Esophagus mucosa (tissue), 1 donor: ENCODE measurements at regions not wholly inside any gene's neighbourhood (a gene's known extent, or its start where the extent isn't known, plus 50 kb on each side); places are given as distances from the start of the nearest gene placed in this dataset.

Experiments
- ATAC-seq: fragments of 200-7000 bp; cut with Tn5 transposase; one replicate; pipeline ENCODE4 v1.9.1; 2020
- donor health status: DM: yes; HTN: yes; CAD: no.

- no peak for ATAC-seq
Observed at GRCh38 chr2:240299710-240300068, 135.8 kb upstream of the GPC1 start.

GRCh38 chr2:240300261-240300821 lies 135.1 kb upstream of the GPC1 start:
- no peak for ATAC-seq

- ATAC-seq: no peak
Observed at GRCh38 chr2:240300840-240301239, 134.6 kb upstream of the GPC1 start.

- ATAC-seq: no peak
Observed at GRCh38 chr2:240301256-240301795, 134.1 kb upstream of the GPC1 start.

- no peak for ATAC-seq
Observed at GRCh38 chr2:240302041-240302440, 133.4 kb upstream of the GPC1 start.

DNA sequence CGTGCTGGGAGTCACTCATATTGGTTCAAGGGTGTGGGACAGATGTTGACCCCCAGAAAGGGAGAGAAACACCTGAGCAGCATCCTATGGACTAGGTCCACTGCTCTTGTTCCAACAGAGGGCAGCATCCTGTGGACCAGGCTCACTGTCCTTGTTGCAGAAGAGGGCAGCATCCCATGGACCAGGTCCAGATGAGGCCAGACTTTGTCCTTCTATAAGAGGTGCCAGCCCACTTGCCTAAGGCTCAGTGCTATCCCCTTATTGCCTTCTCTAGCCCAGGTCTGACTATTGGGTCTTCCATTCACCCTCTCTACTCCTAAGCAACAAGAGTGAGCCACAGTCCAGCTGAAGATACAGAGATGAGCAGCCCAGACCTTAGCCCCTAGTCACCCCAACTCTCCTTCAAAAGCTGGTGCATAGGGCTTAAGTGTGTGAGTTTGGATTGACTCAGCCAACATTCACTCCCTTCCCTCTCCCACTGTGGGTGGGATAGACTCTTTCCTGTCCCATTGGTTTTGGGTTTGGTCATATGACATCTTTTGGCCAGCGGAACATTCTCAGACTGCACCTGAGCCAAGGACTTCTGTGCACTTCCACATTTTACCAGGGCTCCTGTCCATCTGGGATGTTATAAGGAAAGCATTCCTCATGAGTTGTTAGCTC lies 132.4 kb upstream of the GPC1 start:
- no peak for ATAC-seq

- ATAC-seq: no peak
Observed at GRCh38 chr2:240303896-240304745, 131.3 kb upstream of the GPC1 start.

DNA sequence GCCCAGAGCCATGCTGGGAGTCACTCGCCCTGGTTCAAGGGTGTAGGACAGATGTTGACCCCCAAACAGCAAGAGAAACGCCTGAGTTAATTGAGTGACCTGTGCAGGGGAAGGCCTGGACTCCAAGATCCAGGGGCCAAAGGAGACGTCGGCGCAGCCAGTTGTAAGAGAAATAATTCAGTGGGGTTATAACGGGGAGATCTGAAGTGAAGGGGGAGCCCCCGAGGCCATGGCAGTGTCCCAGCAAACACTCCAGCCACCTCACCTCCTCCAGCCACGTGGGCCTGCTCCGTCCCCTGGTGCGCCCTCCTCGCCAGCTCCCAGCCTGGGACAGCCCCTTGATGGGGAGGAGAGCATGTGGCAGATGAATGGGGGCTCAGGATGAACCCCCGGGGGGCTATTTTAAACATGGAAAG lies 130.7 kb upstream of the GPC1 start:
- no peak for ATAC-seq

DNA sequence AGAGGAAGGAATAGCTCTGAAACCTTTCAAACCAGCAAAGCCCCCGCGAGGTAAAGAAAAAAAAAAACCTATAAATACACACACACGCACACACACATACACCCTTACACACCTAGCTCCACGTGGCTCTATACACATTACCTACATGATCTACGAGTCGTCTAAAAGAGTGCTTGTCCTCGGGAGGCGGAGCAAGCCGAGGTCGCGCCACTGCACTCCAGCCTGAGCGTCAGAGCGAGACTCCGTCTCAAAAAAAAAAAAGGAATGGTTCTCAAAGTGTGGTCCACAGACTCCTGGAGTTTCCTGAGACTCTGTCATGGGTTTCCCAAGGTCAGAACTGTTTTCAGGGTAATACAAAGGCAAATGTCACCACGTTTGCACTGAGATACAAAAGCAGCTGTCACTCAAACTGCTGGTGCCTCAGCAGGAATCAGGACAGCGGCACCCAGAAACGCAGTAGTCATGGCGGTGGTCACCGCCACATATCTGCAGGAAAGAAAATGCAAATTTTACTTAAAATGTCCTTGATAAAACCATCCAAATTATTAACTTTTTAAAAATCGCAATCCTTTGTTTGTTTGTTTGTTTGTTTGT lies 130.0 kb upstream of the GPC1 start:
- ATAC-seq: no peak

GRCh38 chr2:240306185-240306584 lies 129.3 kb upstream of the GPC1 start:
- no peak for ATAC-seq

- ATAC-seq: peak; percentile 23
Observed at GRCh38 chr2:240308111-240308651, 127.3 kb upstream of the GPC1 start.

- no peak for ATAC-seq
Observed at GRCh38 chr2:240309214-240309613, 126.2 kb upstream of the GPC1 start.

GRCh38 chr2:240310201-240310600 lies 125.3 kb upstream of the GPC1 start:
- no peak for ATAC-seq

DNA sequence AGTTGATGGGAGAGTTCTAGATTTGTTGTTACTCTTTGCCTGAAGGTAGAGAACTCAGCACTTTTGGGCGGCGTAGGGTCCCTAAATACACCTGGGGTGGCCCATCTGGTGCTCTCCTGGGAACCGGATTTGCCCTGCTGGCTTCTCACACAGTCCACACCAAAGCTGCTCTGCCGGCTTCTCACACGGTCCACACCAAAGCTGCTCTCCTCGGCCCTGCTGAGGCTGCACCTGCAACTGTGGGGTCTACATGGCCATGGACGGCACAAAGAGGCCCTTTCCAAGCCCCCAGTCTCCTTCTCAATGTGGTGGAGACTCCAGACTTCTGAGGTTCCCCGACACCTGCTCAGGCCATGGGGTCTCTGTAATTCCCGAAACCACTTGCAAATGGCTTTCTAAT lies 124.8 kb upstream of the GPC1 start:
- no peak for ATAC-seq

GRCh38 chr2:240311821-240312220 lies 123.6 kb upstream of the GPC1 start:
- no peak for ATAC-seq

DNA sequence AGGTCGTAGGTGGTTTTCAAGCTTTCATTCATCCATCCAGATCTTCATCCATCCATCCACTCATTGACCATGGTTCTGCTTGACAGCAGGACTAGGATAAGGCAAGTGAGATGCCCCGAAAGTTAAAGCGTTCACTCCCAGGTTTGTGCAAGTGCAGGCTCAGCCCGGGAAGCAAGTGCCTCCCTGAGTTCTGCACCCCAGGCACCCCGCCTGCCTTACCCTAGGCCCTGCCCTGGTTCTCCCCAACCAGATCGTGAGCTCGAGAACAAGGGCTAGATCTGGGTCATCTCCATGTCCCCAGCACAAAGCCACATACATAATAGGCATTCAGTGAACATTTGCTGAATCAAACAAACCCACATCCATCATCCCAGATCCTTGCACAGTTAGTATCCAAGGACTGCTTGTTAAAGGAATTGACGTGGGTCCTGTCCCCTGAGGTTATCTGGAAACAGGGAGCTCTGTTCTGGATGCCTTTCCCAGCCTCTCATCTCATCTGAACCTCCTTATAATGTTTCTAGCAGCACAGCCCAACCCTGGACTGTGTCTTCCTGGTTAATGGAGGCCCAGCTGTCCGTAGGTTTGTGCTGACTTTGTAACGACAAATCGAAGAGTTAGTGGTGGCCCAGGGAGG lies 116.1 kb upstream of the GPC1 start:
- ATAC-seq: peak; percentile 16

DNA sequence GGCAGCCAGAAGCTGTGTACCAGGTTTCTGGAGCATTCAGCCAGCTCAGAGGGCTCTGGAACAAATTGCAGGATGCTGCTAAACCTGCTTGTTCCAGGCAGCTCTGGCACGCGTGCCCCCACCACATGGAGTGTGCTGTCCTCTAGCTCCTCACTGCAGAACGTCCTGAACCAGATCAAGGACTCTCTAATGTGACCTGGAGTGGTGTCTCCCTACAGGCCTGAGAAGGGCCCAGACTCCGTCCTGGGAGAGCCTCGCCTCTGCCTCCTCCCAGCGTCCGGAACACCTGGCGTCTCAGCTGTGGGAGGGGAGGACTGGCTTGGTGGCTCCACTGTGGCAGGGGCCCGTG lies 115.6 kb upstream of the GPC1 start:
- peak; percentile 81 for ATAC-seq

DNA sequence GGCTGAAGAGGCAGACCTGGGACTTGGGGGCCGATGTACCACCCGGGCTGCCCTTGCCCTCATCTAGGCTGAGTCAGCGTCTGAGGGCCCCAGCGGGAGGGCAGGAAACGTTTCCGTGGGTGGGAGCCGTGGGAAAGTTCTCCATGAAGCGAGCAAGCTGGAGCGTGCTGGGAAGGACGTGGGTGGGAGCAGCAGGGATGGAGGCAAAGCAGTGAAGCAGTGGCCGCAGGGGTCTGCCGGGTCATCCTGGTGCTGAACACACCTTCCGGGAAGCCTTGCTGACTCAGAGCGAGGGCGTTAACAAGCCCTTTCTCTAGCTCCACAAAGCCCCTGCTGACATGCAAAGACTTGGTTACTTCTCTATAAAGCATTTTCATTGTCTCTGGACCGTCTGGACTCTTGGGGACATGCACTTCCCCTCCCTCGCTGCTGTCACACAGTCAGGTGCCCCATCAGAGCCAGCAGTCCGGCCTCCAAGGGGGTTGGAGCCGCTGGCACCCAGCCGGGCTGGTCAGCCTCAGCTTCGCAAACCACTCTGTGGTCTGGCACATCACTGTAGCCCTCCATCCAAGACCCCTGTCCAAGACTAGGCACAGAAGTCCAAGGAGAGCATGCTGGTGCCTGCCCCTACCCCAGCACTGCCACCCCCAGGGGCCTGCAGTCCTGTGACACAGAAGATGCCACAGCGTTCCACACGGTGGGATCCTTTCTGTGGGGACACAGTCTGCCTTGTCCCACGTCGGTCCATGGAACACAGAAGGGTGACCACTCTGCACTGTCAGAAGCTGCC lies 115.1 kb upstream of the GPC1 start:
- peak; percentile 76 for ATAC-seq

DNA sequence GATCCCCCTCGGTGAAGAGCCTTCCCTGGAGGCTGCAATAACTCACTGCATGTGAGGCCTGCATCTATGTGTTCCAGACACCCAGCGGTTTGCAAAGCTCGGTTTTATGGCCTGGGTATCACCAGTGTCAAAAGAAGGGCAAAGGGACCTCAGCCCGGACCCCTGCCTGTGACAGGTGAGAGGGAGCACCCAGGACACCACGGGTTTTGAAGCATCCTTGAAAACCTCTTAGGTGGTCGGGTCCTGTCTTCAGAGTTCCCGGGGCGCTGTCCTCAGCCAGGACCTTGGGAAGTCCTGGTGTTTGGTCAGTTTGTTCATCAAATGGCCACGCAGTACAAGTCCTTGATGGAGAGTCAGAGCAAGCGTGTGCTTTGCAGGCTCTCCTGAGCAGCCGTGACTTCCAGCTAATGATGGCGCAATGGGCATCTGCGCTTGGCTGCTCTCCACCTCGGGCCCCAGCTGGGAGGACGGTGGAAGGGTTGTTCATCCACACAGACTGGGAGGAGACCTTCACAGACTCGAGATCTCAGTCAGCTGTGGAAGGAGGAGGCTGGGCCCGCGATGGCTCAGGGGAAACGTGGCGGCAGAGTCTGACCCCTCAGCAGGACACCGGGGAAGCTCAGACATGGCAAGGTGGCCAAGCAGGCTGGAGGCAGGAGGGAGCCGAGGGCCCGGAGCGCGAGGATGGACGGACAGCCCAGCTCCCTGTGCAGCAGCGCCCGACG lies 113.1 kb upstream of the GPC1 start:
- no peak for ATAC-seq

GRCh38 chr2:240322991-240323390 lies 112.5 kb upstream of the GPC1 start:
- no peak for ATAC-seq
